IPS-NIHi11 (cell line): ENCODE measurements at regions not wholly inside any gene's neighbourhood (a gene's known extent, or its start where the extent isn't known, plus 50 kb on each side); places are given as distances from the start of the nearest gene placed in this dataset.

ENCODE experiments used
- DNase-seq: peaks from one replicate; pipeline ENCODE4 v3.0.0; 2012; ENCODE audit warnings: mixed read lengths, low spot score

DNA sequence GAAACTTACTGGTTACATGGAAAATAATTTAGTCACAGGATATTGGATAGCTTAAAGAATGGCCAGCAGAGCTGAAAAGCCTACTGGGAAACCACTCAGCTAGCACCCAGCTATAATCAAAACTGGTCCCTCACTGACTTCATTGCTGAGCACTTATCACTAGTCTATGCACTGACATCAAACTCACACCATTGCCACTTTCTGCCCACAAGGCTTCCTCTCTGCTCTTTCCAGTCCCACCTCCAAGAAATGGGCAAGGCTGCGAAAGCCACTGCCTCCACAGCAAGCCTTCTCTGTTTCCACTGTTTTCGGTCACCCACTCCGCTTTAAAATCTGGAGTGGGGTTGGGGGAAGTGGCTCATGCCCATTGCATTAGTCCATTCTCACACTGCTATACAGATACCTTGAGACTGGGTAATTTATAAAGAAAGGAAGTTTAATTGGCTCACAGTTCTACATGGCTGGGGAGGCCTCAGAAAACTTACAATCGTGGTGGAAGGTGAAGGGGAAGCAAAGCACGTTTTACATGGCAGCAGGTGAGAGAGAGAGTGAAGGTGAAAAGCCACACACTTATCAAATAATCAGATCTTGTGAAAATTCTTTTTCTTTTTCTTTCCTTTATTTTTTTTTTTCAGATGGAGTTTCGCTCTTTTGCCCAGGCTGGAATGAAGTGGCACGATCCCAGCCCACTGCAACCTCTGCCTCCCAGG lies 77.0 kb upstream of the CERS6 start:
- DNase-seq, result no peak

DNA sequence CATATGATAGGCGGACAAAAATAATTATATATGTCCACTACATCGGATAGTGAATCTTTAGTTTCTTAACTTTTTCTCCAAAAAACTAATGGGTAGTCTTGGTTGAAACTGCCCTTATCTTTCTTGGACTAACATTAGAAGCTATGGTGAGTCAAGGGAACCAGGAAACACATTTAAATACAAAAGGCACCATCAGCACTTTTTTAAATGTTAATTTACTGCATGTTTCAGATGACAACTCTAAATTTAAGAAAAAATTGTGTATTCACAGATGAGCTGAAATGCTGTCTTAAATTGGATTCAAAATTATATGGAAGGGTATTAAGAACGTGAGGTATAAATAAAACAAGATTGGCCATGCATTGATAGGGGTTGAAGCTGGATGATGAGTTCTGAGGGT lies 75.6 kb upstream of the CERS6 start:
- no peak for DNase-seq

- DNase-seq, result no peak
These were observed 64.0 kb upstream of the CERS6 start for GRCh38 chr2:168392024-168392423.

GRCh38 chr2:168392797-168393196 lies 63.3 kb upstream of the CERS6 start:
- DNase-seq, result no peak

GRCh38 chr2:168394262-168394661 lies 61.8 kb upstream of the CERS6 start:
- DNase-seq, result no peak

DNA sequence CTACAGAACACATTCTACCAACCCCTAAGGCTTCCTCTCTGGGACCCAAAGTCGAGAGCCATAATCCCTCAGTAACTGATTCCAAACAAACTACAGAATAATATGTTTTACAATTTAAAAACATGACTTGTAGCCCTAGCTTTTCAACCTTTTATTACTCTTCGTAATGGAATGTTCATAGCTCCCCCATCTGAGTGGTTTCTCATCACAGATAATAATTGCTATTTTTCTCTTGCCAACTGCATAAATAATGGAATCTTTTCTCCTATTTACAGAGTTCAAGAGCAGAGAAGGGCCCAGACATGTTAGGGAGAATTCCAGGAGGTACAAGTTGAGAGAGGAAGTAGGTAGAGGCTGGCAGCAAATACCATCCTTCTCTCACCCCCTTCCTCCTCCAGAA lies 59.9 kb upstream of the CERS6 start:
- DNase-seq, result no peak

DNA sequence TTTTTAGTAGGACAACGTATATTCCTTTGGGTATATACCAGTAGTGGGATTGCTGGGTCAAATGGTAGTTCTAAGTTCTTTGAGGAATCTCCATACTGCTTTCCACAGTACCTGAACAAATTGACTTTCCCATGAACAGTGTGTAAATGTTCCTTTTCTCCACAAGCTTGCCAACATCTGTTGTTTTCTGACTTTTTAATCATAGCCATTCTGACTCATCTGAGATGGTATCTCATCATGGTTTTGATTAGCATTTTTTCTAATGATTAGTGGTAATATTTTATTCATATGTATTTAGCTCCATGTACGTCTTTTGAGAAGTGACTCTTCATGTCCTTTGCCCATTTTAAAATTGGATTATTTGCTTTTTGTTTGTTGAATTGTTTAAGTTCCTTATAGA lies 58.4 kb upstream of the CERS6 start:
- DNase-seq, result no peak

GRCh38 chr2:168401048-168401556 lies 55.0 kb upstream of the CERS6 start:
- no peak for DNase-seq

DNA sequence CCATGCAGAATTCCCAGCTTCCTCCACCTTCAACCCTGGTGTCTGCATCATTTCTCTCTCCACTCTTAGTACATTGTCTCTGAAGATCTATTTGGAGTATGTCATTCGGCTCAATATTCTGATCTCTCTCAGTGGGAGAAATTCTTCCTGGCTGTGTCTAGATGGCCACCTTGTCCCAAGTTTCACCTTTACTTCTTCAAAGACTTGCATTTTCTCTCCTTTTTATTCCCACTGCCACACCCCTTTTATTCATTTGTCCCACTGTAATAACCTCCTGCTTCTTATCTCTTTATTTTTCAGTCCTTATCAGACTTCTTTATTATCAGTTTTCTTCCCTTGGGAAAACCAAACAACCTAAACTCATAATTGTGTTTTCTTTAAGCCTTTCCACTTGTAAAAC lies 54.3 kb upstream of the CERS6 start:
- no peak for DNase-seq

DNA sequence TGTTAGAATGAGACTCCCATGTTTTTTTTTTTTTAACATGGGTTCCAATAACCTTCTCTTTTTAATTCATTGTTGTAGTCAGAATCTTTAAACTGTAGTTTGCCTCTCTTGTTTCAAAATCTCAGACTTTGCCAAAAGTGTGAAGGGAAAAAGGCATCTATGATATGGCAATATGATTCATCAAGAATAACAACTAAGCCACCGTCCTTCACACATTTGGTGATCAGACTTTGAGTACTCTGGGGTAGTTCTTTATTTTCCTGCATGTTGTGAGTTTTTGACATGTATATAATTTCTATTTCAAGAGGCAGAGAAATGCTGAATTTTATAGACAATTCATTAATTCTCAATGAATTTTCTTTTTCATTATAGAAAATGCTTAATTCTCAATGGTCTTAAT lies 53.5 kb upstream of the CERS6 start:
- no peak for DNase-seq

GRCh38 chr2:168403736-168404135 lies 52.3 kb upstream of the CERS6 start:
- no peak for DNase-seq

GRCh38 chr2:168404764-168405163 lies 51.3 kb upstream of the CERS6 start:
- DNase-seq, result no peak
